SU-DHL-6 (cell line): ENCODE measurements at regions not wholly inside any gene's neighbourhood (a gene's known extent, or its start where the extent isn't known, plus 50 kb on each side); places are given as distances from the start of the nearest gene placed in this dataset.

ENCODE experiments used
- H2AFZ ChIP-seq: fragments of 200-600 bp; sonication (generic); 2 replicates; pipeline ENCODE4 v1.6.1; 2014; ENCODE audit warnings: low read depth, mild to moderate bottlenecking, moderate library complexity, mixed read lengths, antibody characterized with exemption, low read length; ENCODE audit not compliant: severe bottlenecking
- H3F3A ChIP-seq: fragments of 200-600 bp; shearing (Covaris generic); 2 replicates; pipeline ENCODE4 v1.6.0; 2016; ENCODE audit warnings: antibody characterized with exemption, mild to moderate bottlenecking; ENCODE audit not compliant: insufficient read depth
- H3K27ac ChIP-seq: fragments of 200-600 bp; sonication (generic); 2 replicates; pipeline ENCODE4 v1.5.1; 2016; ENCODE audit warnings: low read depth, mild to moderate bottlenecking, low read length, moderate library complexity, mixed read lengths
- H3K27me3 ChIP-seq: fragments of 200-600 bp; sonication (generic), shearing (Covaris generic); 2 replicates; pipeline ENCODE4 v1.6.0; 2014; ENCODE audit warnings: mild to moderate bottlenecking, low read length
- H3K36me3 ChIP-seq: fragments of 200-600 bp; sonication (generic); 2 replicates; pipeline ENCODE4 v1.6.1; 2014; ENCODE audit warnings: mild to moderate bottlenecking, low read length, mixed read lengths
- H3K4me2 ChIP-seq: fragments of 300-600, 200-600 bp; shearing (Covaris generic), sonication (generic); 2 replicates; pipeline ENCODE4 v1.6.0; 2014; ENCODE audit warnings: low read length, low read depth, mild to moderate bottlenecking; ENCODE audit not compliant: poor library complexity, severe bottlenecking
- H3K4me3 ChIP-seq: fragments of 200-600 bp; sonication (generic); 2 replicates; pipeline ENCODE4 v1.5.1; 2014; ENCODE audit warnings: antibody characterized with exemption, low read length, mild to moderate bottlenecking, mixed read lengths; ENCODE audit not compliant: insufficient read depth, poor library complexity, severe bottlenecking
- H3K79me2 ChIP-seq: fragments of 200-600 bp; sonication (generic); 2 replicates; pipeline ENCODE4 v1.6.1; 2014; ENCODE audit warnings: mild to moderate bottlenecking, low read length, moderate library complexity; ENCODE audit not compliant: insufficient read depth
- H3K9ac ChIP-seq: fragments of 200-600 bp; sonication (generic); 2 replicates; pipeline ENCODE4 v1.7.0; 2014; ENCODE audit warnings: mild to moderate bottlenecking, low read length
- H3K9me2 ChIP-seq: fragments of 200-600 bp; sonication (generic); replicated peaks from 2 replicates; pipeline ENCODE4 v1.6.1; 2014; ENCODE audit warnings: low read length; ENCODE audit not compliant: insufficient read depth
- H3K9me3 ChIP-seq: fragments of 200-600 bp; sonication (generic); 2 replicates; pipeline ENCODE4 v1.6.1; 2014; ENCODE audit warnings: low read length, mixed read lengths; ENCODE audit not compliant: insufficient read depth
- H4K20me1 ChIP-seq: fragments of 200-600 bp; sonication (generic); 2 replicates; pipeline ENCODE4 v1.6.1; 2014; ENCODE audit warnings: low read depth, mild to moderate bottlenecking, antibody characterized with exemption, low read length, moderate library complexity, mixed read lengths
- CTCF ChIP-seq: fragments of 200-600 bp; sonication (generic); IDR thresholded peaks from one replicate; pipeline ENCODE4 v1.5.1; 2017; ENCODE audit warnings: antibody characterized with exemption, mild to moderate bottlenecking, low read length, moderate library complexity; ENCODE audit not compliant: insufficient read depth, poor library complexity, severe bottlenecking
- EZH2phosphoT487 ChIP-seq: fragments of 200-600 bp; sonication (generic), shearing (Covaris generic); conservative IDR thresholded peaks from 2 replicates; pipeline ENCODE4 v1.6.1; 2018; ENCODE audit warnings: mild to moderate bottlenecking, antibody characterized with exemption, low read length, moderate library complexity, mixed read lengths

GRCh38 chr3:20510396-20510795, 324.4 kb upstream of the SGO1 start:
- Histone ChIP-seq H3K27ac (no peak overlapping the region), H3F3A (no peaks in the 10 kb centered on the region), H2AFZ (no peak overlapping the region), H3K27me3 (no peaks in the 10 kb centered on the region), H3K9me3 (no peaks in the 10 kb centered on the region), H3K9ac (no peak overlapping the region), H3K4me3 (no peak overlapping the region), H3K36me3 (no peaks in the 10 kb centered on the region), H4K20me1 (no peaks in the 10 kb centered on the region), H3K9me2 (no peaks in the 10 kb centered on the region), H3K4me2 (no peak overlapping the region), H3K79me2 (no peaks in the 10 kb centered on the region)
- TF ChIP-seq EZH2phosphoT487 (no peak), CTCF (no peak)

- no peak for TF ChIP-seq CTCF
- TF ChIP-seq EZH2phosphoT487: no peak
- H3K9ac ChIP-seq: no peak overlapping the region
- no peak overlapping the region for H3K27ac ChIP-seq
- no peaks in the 10 kb centered on the region for H3K36me3 ChIP-seq
- no peaks in the 10 kb centered on the region for H3K9me3 ChIP-seq
- H2AFZ ChIP-seq: no peak overlapping the region
- H4K20me1 ChIP-seq: no peaks in the 10 kb centered on the region
- H3K9me2 ChIP-seq: no peaks in the 10 kb centered on the region
- H3K27me3 ChIP-seq: no peaks in the 10 kb centered on the region
- no peak overlapping the region for H3K4me2 ChIP-seq
- H3F3A ChIP-seq: no peaks in the 10 kb centered on the region
- no peaks in the 10 kb centered on the region for H3K79me2 ChIP-seq
- H3K4me3 ChIP-seq: no peak overlapping the region
These were observed 317.5 kb upstream of the SGO1 start for GRCh38 chr3:20503394-20504082.

GRCh38 chr3:20490996-20491395, 305.0 kb upstream of the SGO1 start:
- H3K27me3 ChIP-seq: no peaks in the 10 kb centered on the region
- H3K27ac ChIP-seq: no peak overlapping the region
- no peaks in the 10 kb centered on the region for H3K9me2 ChIP-seq
- H3F3A ChIP-seq: no peaks in the 10 kb centered on the region
- H3K4me3 ChIP-seq: no peak overlapping the region
- H3K79me2 ChIP-seq: no peaks in the 10 kb centered on the region
- H3K4me2 ChIP-seq: no peak overlapping the region
- H2AFZ ChIP-seq: no peak overlapping the region
- no peaks in the 10 kb centered on the region for H3K9me3 ChIP-seq
- TF ChIP-seq CTCF (no peak), EZH2phosphoT487 (no peak)
- no peaks in the 10 kb centered on the region for H3K36me3 ChIP-seq
- no peak overlapping the region for H3K9ac ChIP-seq
- no peaks in the 10 kb centered on the region for H4K20me1 ChIP-seq
